IMR-90 (cell line): ENCODE measurements at regions not wholly inside any gene's neighbourhood (a gene's known extent, or its start where the extent isn't known, plus 50 kb on each side); places are given as distances from the start of the nearest gene placed in this dataset.

Experiments
- ATAC-seq: fragments of 200-7000 bp; cut with Tn5 transposase; 2 replicates; pipeline ENCODE4 v1.9.1; 2020; ENCODE audit warnings: low read depth, mild to moderate bottlenecking, moderate library complexity
- BruUV-seq: library from RNA; stranded (reverse); fragments of 400-500 nt; replicated peaks from 2 replicates; lab custom pipeline; 2021; lab: Mats Ljungman, UMichigan
- CTCF ChIA-PET: fragments of 300-600 bp; formaldehyde crosslinking; extraction: SDS; loops from one replicate; lab custom pipeline; 2021; ENCODE audit warnings: antibody characterized with exemption; lab: Yijun Ruan, JAX
- POLR2A ChIA-PET: fragments of 300-600 bp; sonication (Branson Sonifier 250); formaldehyde crosslinking; loops from one replicate; lab custom pipeline; 2022; ENCODE audit warnings: antibody characterized with exemption; ENCODE audit not compliant: unreplicated experiment; lab: Charles Lee
- DNase-seq: peaks from one replicate; pipeline ENCODE4 v3.0.0; 2013
- H2AFZ ChIP-seq: replicated peaks from 2 replicates; pipeline ENCODE3; 2013; ENCODE audit warnings: low read length, mild to moderate bottlenecking; ENCODE audit not compliant: poor library complexity
- H2AK5ac ChIP-seq: 2 replicates; pipeline ENCODE4 v1.6.1; 2013; ENCODE audit warnings: low read depth, low read length, inconsistent platforms
- H2AK9ac ChIP-seq: replicated peaks from 2 replicates; pipeline ENCODE3; 2013; ENCODE audit warnings: mild to moderate bottlenecking, low read depth, low read length, moderate library complexity; ENCODE audit not compliant: poor library complexity
- H2BK120ac ChIP-seq: 2 replicates; pipeline ENCODE4 v1.6.1; 2013; ENCODE audit warnings: low read depth, low read length, inconsistent platforms
- H2BK15ac ChIP-seq: 3 replicates; pipeline ENCODE4 v1.6.1; 2013; ENCODE audit warnings: low read depth, low read length, inconsistent platforms
- H2BK20ac ChIP-seq: 2 replicates; pipeline ENCODE4 v1.6.1; 2013; ENCODE audit warnings: low read depth, mild to moderate bottlenecking, inconsistent platforms, low read length, moderate library complexity
- H2BK5ac ChIP-seq: 2 replicates; pipeline ENCODE4 v1.6.1; 2013; ENCODE audit warnings: mild to moderate bottlenecking, low read depth, low read length, inconsistent platforms; ENCODE audit not compliant: poor library complexity, severe bottlenecking
- H3K14ac ChIP-seq: replicated peaks from 2 replicates; pipeline ENCODE4 v1.6.1; 2013; ENCODE audit warnings: low read depth, low read length, inconsistent platforms
- H3K18ac ChIP-seq: 2 replicates; pipeline ENCODE4 v1.6.1; 2013; ENCODE audit warnings: low read depth, low read length, control low read depth
- H3K23ac ChIP-seq: 2 replicates; pipeline ENCODE4 v1.6.1; 2013; ENCODE audit warnings: low read depth, low read length, inconsistent platforms
- H3K27ac ChIP-seq: 2 replicates; pipeline ENCODE4 v1.5.1; 2013; ENCODE audit warnings: mild to moderate bottlenecking, control low read depth, low read length; ENCODE audit not compliant: insufficient read depth
- H3K27me3 ChIP-seq: 2 replicates; pipeline ENCODE4 v1.6.1; 2013; ENCODE audit warnings: low read length; ENCODE audit not compliant: control insufficient read depth, insufficient read depth
- H3K36me3 ChIP-seq: 2 replicates; pipeline ENCODE4 v1.6.1; 2013; ENCODE audit warnings: low read length, mixed read lengths; ENCODE audit not compliant: control insufficient read depth, insufficient read depth
- H3K4ac ChIP-seq: 2 replicates; pipeline ENCODE4 v1.6.1; 2013; ENCODE audit warnings: low read depth, low read length, inconsistent platforms
- H3K4me1 ChIP-seq: 2 replicates; pipeline ENCODE4 v1.6.1; 2013; ENCODE audit warnings: low read length, mixed read lengths; ENCODE audit not compliant: control insufficient read depth, insufficient read depth
- H3K4me2 ChIP-seq: 2 replicates; pipeline ENCODE4 v1.6.1; 2013; ENCODE audit warnings: low read depth, mild to moderate bottlenecking, control low read depth, low read length, moderate library complexity
- H3K4me3 ChIP-seq: 2 replicates; pipeline ENCODE4 v1.5.1; 2013; ENCODE audit warnings: low read depth, mild to moderate bottlenecking, control low read depth, low read length, moderate library complexity; ENCODE audit not compliant: insufficient read depth
- H3K56ac ChIP-seq: 2 replicates; pipeline ENCODE4 v1.6.1; 2013; ENCODE audit warnings: low read length, inconsistent platforms; ENCODE audit not compliant: insufficient read depth; ENCODE audit errors: extremely low read depth
- H3K79me1 ChIP-seq, 2 experiments: 2 replicates each; pipeline ENCODE4 v1.6.1; 2013; ENCODE audit warnings: low read length in 2 of 2, inconsistent platforms in 1 of 2, low read depth in 1 of 2
- H3K9ac ChIP-seq: 2 replicates; pipeline ENCODE4 v1.6.1; 2013; ENCODE audit warnings: low read depth, low read length, control low read depth
- H3K9me1 ChIP-seq: 2 replicates; pipeline ENCODE4 v1.6.1; 2013; ENCODE audit warnings: low read length, inconsistent platforms; ENCODE audit not compliant: insufficient read depth
- H3K9me3 ChIP-seq: 2 replicates; pipeline ENCODE4 v1.6.1; 2013; ENCODE audit warnings: low read length; ENCODE audit not compliant: control insufficient read depth, insufficient read depth
- H4K20me1 ChIP-seq: 2 replicates; pipeline ENCODE4 v1.6.1; 2013; ENCODE audit warnings: low read length, inconsistent platforms; ENCODE audit not compliant: insufficient read depth
- H4K5ac ChIP-seq: 2 replicates; pipeline ENCODE4 v1.6.1; 2013; ENCODE audit warnings: mild to moderate bottlenecking, low read depth, low read length, control low read depth
- H4K8ac ChIP-seq, 2 experiments: 2 replicates each; pipeline ENCODE4 v1.6.1; 2013; ENCODE audit warnings: low read depth in 2 of 2, low read length in 2 of 2, control low read depth in 1 of 2, inconsistent platforms in 1 of 2
- H4K91ac ChIP-seq: 2 replicates; pipeline ENCODE4 v1.6.1; 2013; ENCODE audit warnings: low read depth, low read length, inconsistent platforms; ENCODE audit not compliant: insufficient read depth
- CEBPB ChIP-seq: IDR thresholded peaks from 2 replicates; pipeline ENCODE4 v1.6.1; 2012; ENCODE audit warnings: low read depth, low read length, improper control_type of control experiment
- SMC3 ChIP-seq: fragments of 150-350 bp; IDR thresholded peaks from 2 replicates; pipeline ENCODE4 v1.6.1; 2016; ENCODE audit warnings: low read depth, mild to moderate bottlenecking, antibody characterized with exemption, low read length, moderate library complexity
- dilution Hi-C: fragments of 300-500 bp; cut with HindIII; formaldehyde crosslinking; loops from one replicate; pipeline ENCODE4 v1.14.3; 2018; ENCODE audit warnings: low sequenced_read_pairs; ENCODE audit not compliant: unreplicated experiment
- in situ Hi-C: fragments of 300-500 bp; cut with MboI; formaldehyde crosslinking; loops from 3 replicates; pipeline ENCODE4 v1.14.3; 2019; ENCODE audit warnings: low sequenced_read_pairs, inconsistent platforms, mixed read lengths
- intact Hi-C: fragments of 100-400 bp; cut with micrococcal nuclease; formaldehyde crosslinking; loops from 2 replicates; pipeline ENCODE4 v1.10.0; 2022

DNA sequence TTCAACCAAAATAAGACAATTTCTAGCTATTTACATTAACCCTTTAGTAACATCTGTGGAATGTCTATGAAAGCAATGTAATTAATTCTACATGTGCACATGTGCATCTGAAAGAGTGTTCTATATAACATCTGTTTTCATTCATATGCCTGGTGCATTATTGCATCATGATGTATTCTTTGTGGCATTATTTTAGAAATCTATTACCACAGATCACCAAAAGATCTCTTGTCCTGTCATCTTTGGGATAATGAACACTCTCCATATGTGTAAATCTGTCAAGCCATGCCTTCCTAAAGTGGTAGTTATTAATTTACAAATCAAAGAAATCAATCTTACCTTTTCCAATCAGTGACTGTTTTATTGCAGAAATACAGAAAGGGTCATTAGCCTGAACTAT lies 86.9 kb downstream of the TRIB2 start:
- POLR2A ChIA-PET = no interaction called here
- in situ Hi-C loops = no loop called here

More for the DNA sequence above, 86.9 kb downstream of the TRIB2 start:
- DNase-seq = no peak
- H2AFZ ChIP-seq = no peak overlapping the region
- H4K8ac ChIP-seq = no peak overlapping the region
- no peaks in the 10 kb centered on the region for H3K79me1 ChIP-seq
- H3K56ac ChIP-seq = no peak overlapping the region
- H3K9me1 ChIP-seq = no peaks in the 10 kb centered on the region
- no peak overlapping the region for H2AK5ac ChIP-seq
- no peak overlapping the region for H3K14ac ChIP-seq
- H3K36me3 ChIP-seq = no peaks in the 10 kb centered on the region
- H3K4me3 ChIP-seq = no peak overlapping the region
- BruUV-seq = no TSS peak
- no peak overlapping the region for H3K9ac ChIP-seq
- ATAC-seq = no peak
- H3K4me2 ChIP-seq = no peak overlapping the region
- H3K4me1 ChIP-seq = no peaks in the 10 kb centered on the region
- no peak overlapping the region for H2BK20ac ChIP-seq
- H3K9me3 ChIP-seq = peaks cover 6% of the 10 kb centered on the region
- H4K91ac ChIP-seq = no peak overlapping the region
- TF ChIP-seq SMC3 (no peak), CEBPB (peak; percentile 79)
- intact Hi-C loops (loop anchor here (5.0 kb wide), 1 partner anchor 36 kb away; no protein-coding TSS in a partner anchor), dilution Hi-C loops (no loop called here)
- CTCF ChIA-PET = no interaction called here
- H2BK15ac ChIP-seq = no peak overlapping the region
- no peak overlapping the region for H2BK5ac ChIP-seq
- no peak overlapping the region for H2AK9ac ChIP-seq
- H4K5ac ChIP-seq = no peak overlapping the region
- H3K18ac ChIP-seq = no peak overlapping the region
- H3K23ac ChIP-seq = no peak overlapping the region
- no peak overlapping the region for H2BK120ac ChIP-seq
- no peaks in the 10 kb centered on the region for H3K27me3 ChIP-seq
- H3K4ac ChIP-seq = no peak overlapping the region
- H3K27ac ChIP-seq = no peak overlapping the region
- no peaks in the 10 kb centered on the region for H4K20me1 ChIP-seq
